MM.1S (cell line): ENCODE measurements at regions not wholly inside any gene's neighbourhood (a gene's known extent, or its start where the extent isn't known, plus 50 kb on each side); places are given as distances from the start of the nearest gene placed in this dataset.

Experiments
- DNase-seq: peaks from one replicate; pipeline ENCODE4 v3.0.0-alpha.2; 2015
- H2AFZ ChIP-seq: fragments of 300-600 bp; sonication (generic); 2 replicates; pipeline ENCODE4 v1.6.0; 2016; ENCODE audit warnings: antibody characterized with exemption, low read length
- H3F3A ChIP-seq: fragments of 300-600 bp; sonication (generic); 2 replicates; pipeline ENCODE4 v1.6.1; 2016; ENCODE audit warnings: mild to moderate bottlenecking, antibody characterized with exemption, low read length, moderate library complexity, mixed read lengths; ENCODE audit not compliant: insufficient read depth
- H3K27ac ChIP-seq: fragments of 300-600 bp; sonication (generic); 2 replicates; pipeline ENCODE4 v1.5.1; 2016; ENCODE audit warnings: mild to moderate bottlenecking, low read length
- H3K27me3 ChIP-seq: fragments of 300-600 bp; sonication (generic); replicated peaks from 2 replicates; pipeline ENCODE4 v1.6.0; 2016; ENCODE audit warnings: low read length; ENCODE audit not compliant: insufficient read depth
- H3K36me3 ChIP-seq: fragments of 300-600 bp; sonication (generic); replicated peaks from 2 replicates; pipeline ENCODE4 v1.6.1; 2016; ENCODE audit warnings: mild to moderate bottlenecking, low read length, mixed read lengths; ENCODE audit not compliant: insufficient read depth
- H3K4me1 ChIP-seq: fragments of 300-600 bp; sonication (generic); 2 replicates; pipeline ENCODE4 v1.6.1; 2016; ENCODE audit warnings: low read length, mixed read lengths
- H3K4me2 ChIP-seq: fragments of 300-600 bp; sonication (generic); 2 replicates; pipeline ENCODE4 v1.6.0; 2016; ENCODE audit warnings: low read depth, low read length
- H3K4me3 ChIP-seq: fragments of 300-600 bp; sonication (generic); 2 replicates; pipeline ENCODE4 v1.5.1; 2016; ENCODE audit warnings: low read length, mixed read lengths
- H3K79me2 ChIP-seq: fragments of 300-600 bp; sonication (generic); 2 replicates; pipeline ENCODE4 v1.6.1; 2016; ENCODE audit warnings: mixed run types, low read length, mixed read lengths
- H3K9ac ChIP-seq: fragments of 300-600 bp; sonication (generic); 2 replicates; pipeline ENCODE4 v1.6.1; 2016; ENCODE audit warnings: low read length, mixed read lengths
- H3K9me2 ChIP-seq: fragments of 300-600 bp; sonication (generic); replicated peaks from 2 replicates; pipeline ENCODE4 v1.6.1; 2016; ENCODE audit warnings: mild to moderate bottlenecking, low read length, mixed read lengths; ENCODE audit not compliant: insufficient read depth
- H3K9me3 ChIP-seq: fragments of 300-600 bp; sonication (generic); replicated peaks from 2 replicates; pipeline ENCODE4 v1.6.1; 2016; ENCODE audit warnings: mild to moderate bottlenecking, low read length, mixed read lengths; ENCODE audit not compliant: insufficient read depth
- H4K20me1 ChIP-seq: fragments of 300-600 bp; sonication (generic); 2 replicates; pipeline ENCODE4 v1.6.1; 2016; ENCODE audit warnings: mild to moderate bottlenecking, low read length, moderate library complexity, mixed read lengths; ENCODE audit not compliant: insufficient read depth
- EZH2 ChIP-seq: fragments of 300-600 bp; sonication (generic); optimal IDR thresholded peaks from 2 replicates; pipeline ENCODE3; 2017; ENCODE audit warnings: low read depth, mild to moderate bottlenecking, antibody characterized with exemption, low read length, mixed read lengths
- EZH2phosphoT487 ChIP-seq: fragments of 300-600 bp; sonication (generic); IDR thresholded peaks from 2 replicates; pipeline ENCODE4 v1.6.1; 2018; ENCODE audit warnings: antibody characterized with exemption, low read length
- TF ChIP-seq, protein P1 (sequence below): fragments of 300-600 bp; sonication (generic); IDR thresholded peaks from 2 replicates; pipeline ENCODE4 v1.5.1; 2016; ENCODE audit warnings: antibody characterized with exemption, low read length, mixed read lengths

DNA sequence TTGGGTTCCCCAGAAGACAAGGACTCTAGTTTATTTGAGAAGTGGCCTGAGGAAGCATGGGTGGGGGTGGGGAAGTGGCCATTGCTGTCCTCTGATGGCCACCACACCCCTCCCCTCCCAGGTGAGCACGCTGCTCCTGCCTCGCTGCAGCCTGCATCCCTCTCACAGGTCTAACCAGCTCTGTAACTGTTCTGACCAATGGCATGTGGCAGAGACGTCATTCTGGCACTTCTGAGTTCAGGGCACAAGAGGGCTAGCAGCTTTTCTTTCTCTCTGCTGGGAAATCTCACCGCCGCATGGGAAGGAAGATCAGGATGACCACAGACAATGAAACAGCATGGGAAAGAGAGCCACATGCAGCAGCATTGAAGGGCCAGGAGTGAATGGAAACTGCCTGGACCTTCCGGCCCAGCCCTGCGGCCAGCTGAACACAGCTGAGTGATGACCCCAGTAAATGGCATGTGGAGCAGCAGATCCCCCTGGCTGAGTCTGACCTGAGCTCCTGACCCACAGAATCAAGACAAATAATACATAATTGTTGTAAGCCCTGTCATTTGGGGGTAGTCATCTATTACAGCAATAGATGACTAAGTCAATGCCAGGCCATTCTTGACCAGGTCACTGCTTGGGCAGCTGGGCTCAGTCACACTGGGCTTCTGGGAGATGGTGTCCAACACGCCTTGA, 179.8 kb downstream of the LINC00237 start:
- no peaks in the 10 kb centered on the region for H4K20me1 ChIP-seq
- no peak overlapping the region for H3K9ac ChIP-seq
- H3K4me3 ChIP-seq = no peak overlapping the region
- no peaks in the 10 kb centered on the region for H3K36me3 ChIP-seq
- TF ChIP-seq, protein P1, sequence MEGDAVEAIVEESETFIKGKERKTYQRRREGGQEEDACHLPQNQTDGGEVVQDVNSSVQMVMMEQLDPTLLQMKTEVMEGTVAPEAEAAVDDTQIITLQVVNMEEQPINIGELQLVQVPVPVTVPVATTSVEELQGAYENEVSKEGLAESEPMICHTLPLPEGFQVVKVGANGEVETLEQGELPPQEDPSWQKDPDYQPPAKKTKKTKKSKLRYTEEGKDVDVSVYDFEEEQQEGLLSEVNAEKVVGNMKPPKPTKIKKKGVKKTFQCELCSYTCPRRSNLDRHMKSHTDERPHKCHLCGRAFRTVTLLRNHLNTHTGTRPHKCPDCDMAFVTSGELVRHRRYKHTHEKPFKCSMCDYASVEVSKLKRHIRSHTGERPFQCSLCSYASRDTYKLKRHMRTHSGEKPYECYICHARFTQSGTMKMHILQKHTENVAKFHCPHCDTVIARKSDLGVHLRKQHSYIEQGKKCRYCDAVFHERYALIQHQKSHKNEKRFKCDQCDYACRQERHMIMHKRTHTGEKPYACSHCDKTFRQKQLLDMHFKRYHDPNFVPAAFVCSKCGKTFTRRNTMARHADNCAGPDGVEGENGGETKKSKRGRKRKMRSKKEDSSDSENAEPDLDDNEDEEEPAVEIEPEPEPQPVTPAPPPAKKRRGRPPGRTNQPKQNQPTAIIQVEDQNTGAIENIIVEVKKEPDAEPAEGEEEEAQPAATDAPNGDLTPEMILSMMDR = no peak
- TF ChIP-seq EZH2 (no peak), EZH2phosphoT487 (no peak)
- no peaks in the 10 kb centered on the region for H3K9me3 ChIP-seq
- H3K9me2 ChIP-seq = no peaks in the 10 kb centered on the region
- H3K27me3 ChIP-seq = no peaks in the 10 kb centered on the region
- no peak for DNase-seq
- H3F3A ChIP-seq = no peaks in the 10 kb centered on the region
- H3K4me2 ChIP-seq = no peak overlapping the region
- H3K4me1 ChIP-seq = no peaks in the 10 kb centered on the region
- H3K79me2 ChIP-seq = no peaks in the 10 kb centered on the region
- no peak overlapping the region for H2AFZ ChIP-seq
- no peak overlapping the region for H3K27ac ChIP-seq

DNA sequence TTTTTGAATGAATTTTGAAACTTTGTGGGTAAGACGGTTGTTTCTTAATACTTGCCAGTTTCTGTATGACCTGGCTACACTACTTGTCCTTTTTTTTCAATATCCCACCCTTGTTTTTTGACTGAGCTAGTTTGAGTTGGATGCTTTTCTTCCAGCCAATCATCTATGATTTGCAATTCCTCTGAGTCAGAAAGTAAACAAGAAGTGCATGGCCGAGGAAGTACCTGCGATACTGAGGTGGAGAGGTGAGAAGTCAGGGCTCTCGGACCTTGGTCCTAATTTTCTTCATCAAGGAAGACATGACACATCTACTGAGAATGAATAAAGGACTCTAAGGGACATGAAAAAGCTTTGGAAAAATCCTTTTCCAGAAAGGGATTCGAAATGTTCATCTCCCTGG, 185.7 kb downstream of the LINC00237 start:
- Histone ChIP-seq H4K20me1 (no peaks in the 10 kb centered on the region), H3K9me3 (no peaks in the 10 kb centered on the region), H3K4me1 (no peaks in the 10 kb centered on the region), H3K79me2 (no peaks in the 10 kb centered on the region), H3K9me2 (no peaks in the 10 kb centered on the region), H2AFZ (no peak overlapping the region), H3K9ac (no peak overlapping the region), H3K27ac (no peak overlapping the region), H3F3A (no peaks in the 10 kb centered on the region), H3K4me2 (no peak overlapping the region), H3K27me3 (no peaks in the 10 kb centered on the region), H3K4me3 (no peak overlapping the region), H3K36me3 (no peaks in the 10 kb centered on the region)
- TF ChIP-seq EZH2phosphoT487 (no peak), EZH2 (no peak)
- TF ChIP-seq, protein P1 = no peak
- no peak for DNase-seq

DNA sequence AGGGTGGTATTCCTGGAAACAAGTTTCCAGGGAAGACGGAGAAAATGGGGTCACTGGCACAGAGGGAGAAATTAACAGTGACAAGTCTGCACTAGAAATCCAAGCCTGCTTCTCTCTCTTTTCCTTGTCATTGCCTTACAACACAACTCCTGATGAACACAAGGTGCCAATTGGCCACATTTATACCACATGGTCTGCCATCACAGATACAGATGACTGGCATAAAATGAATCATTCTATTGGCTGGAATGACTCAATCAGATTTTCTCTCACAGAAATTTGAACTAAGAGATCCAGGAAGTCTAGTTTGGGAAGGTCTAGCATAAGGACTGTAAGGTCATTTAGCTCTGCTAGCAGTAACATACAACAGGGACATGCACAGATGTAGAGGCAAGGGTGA, 190.3 kb downstream of the LINC00237 start:
- no peaks in the 10 kb centered on the region for H3K27me3 ChIP-seq
- no peaks in the 10 kb centered on the region for H3K9me2 ChIP-seq
- H3K4me1 ChIP-seq = no peaks in the 10 kb centered on the region
- no peak overlapping the region for H3K4me2 ChIP-seq
- no peaks in the 10 kb centered on the region for H3F3A ChIP-seq
- H3K9me3 ChIP-seq = no peaks in the 10 kb centered on the region
- no peak for DNase-seq
- TF ChIP-seq, protein P1 = no peak
- TF ChIP-seq EZH2 (no peak), EZH2phosphoT487 (no peak)
- no peak overlapping the region for H3K4me3 ChIP-seq
- H4K20me1 ChIP-seq = no peaks in the 10 kb centered on the region
- H2AFZ ChIP-seq = no peak overlapping the region
- no peaks in the 10 kb centered on the region for H3K36me3 ChIP-seq
- no peaks in the 10 kb centered on the region for H3K79me2 ChIP-seq
- no peak overlapping the region for H3K9ac ChIP-seq
- H3K27ac ChIP-seq = no peak overlapping the region
